GDM1 (cell line): ENCODE measurements at regions not wholly inside any gene's neighbourhood (a gene's known extent, or its start where the extent isn't known, plus 50 kb on each side); places are given as distances from the start of the nearest gene placed in this dataset.

ENCODE experiments used
- DNase-seq: peaks from one replicate; lab custom pipeline; 2025; lab: John Stamatoyannopoulos, UW

- DNase-seq, result no peak
Observed at GRCh38 chr17:68660302-68660701, 59.1 kb upstream of the FAM20A start.

- DNase-seq, result no peak
Observed at GRCh38 chr17:68658999-68659780, 58.0 kb upstream of the FAM20A start.

GRCh38 chr17:68657576-68657975 lies 56.4 kb upstream of the FAM20A start:
- no peak for DNase-seq

GRCh38 chr17:68657166-68657565 lies 56.0 kb upstream of the FAM20A start:
- no peak for DNase-seq

- DNase-seq, result no peak
Observed at GRCh38 chr17:68656666-68657065, 55.5 kb upstream of the FAM20A start.
